ENCODE measurements at regions not wholly inside any gene's neighbourhood (a gene's known extent, or its start where the extent isn't known, plus 50 kb on each side); places are given as distances from the start of the nearest gene placed in this dataset.

- no peak for DNase-seq (ENCODE audit: low spot score)
- Histone ChIP-seq H3K27ac (no peak overlapping the region), H3K27me3 (replicated peaks; ENCODE audit: insufficient read depth) (no peaks in the 10 kb centered on the region), H3K9me3 (no peaks in the 10 kb centered on the region), H3K4me1 (replicated peaks) (no peaks in the 10 kb centered on the region), H3K4me3 (no peak overlapping the region), H3K36me3 (no peaks in the 10 kb centered on the region)
- TF ChIP-seq, protein P1, sequence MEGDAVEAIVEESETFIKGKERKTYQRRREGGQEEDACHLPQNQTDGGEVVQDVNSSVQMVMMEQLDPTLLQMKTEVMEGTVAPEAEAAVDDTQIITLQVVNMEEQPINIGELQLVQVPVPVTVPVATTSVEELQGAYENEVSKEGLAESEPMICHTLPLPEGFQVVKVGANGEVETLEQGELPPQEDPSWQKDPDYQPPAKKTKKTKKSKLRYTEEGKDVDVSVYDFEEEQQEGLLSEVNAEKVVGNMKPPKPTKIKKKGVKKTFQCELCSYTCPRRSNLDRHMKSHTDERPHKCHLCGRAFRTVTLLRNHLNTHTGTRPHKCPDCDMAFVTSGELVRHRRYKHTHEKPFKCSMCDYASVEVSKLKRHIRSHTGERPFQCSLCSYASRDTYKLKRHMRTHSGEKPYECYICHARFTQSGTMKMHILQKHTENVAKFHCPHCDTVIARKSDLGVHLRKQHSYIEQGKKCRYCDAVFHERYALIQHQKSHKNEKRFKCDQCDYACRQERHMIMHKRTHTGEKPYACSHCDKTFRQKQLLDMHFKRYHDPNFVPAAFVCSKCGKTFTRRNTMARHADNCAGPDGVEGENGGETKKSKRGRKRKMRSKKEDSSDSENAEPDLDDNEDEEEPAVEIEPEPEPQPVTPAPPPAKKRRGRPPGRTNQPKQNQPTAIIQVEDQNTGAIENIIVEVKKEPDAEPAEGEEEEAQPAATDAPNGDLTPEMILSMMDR (IDR thresholded peaks at IDR 0.05), result no peak
- TF ChIP-seq POLR2A (IDR thresholded peaks at IDR 0.05) (no peak), POLR2AphosphoS5 (IDR thresholded peaks at IDR 0.05) (no peak)
- intact Hi-C loops (cut with DNase I), result no loop called here
- WGBS, result 39% methylated on average over 3 of the region's 3 CpGs
These were observed 128.8 kb upstream of the SMIM30 start for GRCh38 chr7:113247198-113247597.

DNA sequence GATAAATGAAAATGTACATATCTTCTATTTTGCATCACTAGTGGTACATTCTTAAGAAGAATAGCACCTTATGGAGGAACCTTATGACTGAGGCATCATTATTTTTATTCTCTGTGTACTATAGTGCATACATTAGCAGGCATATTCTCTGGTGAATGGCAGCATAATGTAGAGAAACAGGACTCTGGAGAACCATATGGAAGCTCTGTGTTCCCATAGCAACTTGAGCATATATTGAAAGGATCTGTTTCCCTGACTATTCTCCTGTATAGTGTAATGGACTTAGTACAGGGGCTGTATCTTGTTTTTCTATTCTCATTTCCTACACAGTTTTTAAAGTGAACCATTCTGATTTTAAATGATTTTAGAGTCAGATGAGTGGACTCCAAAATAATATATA, 128.4 kb upstream of the SMIM30 start:
- Histone ChIP-seq H3K36me3 (no peaks in the 10 kb centered on the region), H3K27ac (no peak overlapping the region), H3K4me3 (no peak overlapping the region), H3K4me1 (replicated peaks) (no peaks in the 10 kb centered on the region), H3K27me3 (replicated peaks; ENCODE audit: insufficient read depth) (no peaks in the 10 kb centered on the region), H3K9me3 (no peaks in the 10 kb centered on the region)
- TF ChIP-seq, protein P1 (IDR thresholded peaks at IDR 0.05), result no peak
- TF ChIP-seq POLR2AphosphoS5 (IDR thresholded peaks at IDR 0.05), result no peak
- no peak for TF ChIP-seq POLR2A (IDR thresholded peaks at IDR 0.05)
- DNase-seq (ENCODE audit: low spot score), result no peak
- intact Hi-C loops (cut with DNase I), result no loop called here

DNA sequence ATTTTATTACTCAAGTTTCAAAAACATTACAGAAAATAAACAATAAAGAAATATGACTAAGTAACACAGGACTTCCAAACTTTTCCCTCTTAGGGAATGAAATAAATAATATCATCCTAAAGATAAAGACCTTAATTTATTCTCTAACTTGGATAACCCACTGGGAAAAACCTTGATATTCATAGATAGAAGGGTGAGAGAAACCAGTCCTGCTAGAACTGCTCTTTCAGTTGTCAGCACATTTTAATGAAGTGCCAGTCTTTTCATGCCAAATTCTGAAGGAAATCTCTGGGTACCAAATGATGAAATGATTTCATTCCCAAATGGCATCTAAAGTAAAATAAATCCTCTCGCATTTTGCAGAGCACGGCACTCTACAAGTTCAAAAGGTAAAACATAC, 114.5 kb upstream of the SMIM30 start:
- Histone ChIP-seq H3K4me3 (no peak overlapping the region), H3K36me3 (no peaks in the 10 kb centered on the region), H3K9me3 (no peaks in the 10 kb centered on the region), H3K27me3 (replicated peaks; ENCODE audit: insufficient read depth) (no peaks in the 10 kb centered on the region), H3K27ac (no peak overlapping the region), H3K4me1 (replicated peaks) (no peaks in the 10 kb centered on the region)
- WGBS, result 56% methylated on average over 2 of the region's 2 CpGs
- intact Hi-C loops (cut with DNase I), result no loop called here
- no peak for DNase-seq (ENCODE audit: low spot score)
- TF ChIP-seq POLR2AphosphoS5 (IDR thresholded peaks at IDR 0.05) (no peak), POLR2A (IDR thresholded peaks at IDR 0.05) (no peak)
- TF ChIP-seq, protein P1 (IDR thresholded peaks at IDR 0.05), result no peak

DNA sequence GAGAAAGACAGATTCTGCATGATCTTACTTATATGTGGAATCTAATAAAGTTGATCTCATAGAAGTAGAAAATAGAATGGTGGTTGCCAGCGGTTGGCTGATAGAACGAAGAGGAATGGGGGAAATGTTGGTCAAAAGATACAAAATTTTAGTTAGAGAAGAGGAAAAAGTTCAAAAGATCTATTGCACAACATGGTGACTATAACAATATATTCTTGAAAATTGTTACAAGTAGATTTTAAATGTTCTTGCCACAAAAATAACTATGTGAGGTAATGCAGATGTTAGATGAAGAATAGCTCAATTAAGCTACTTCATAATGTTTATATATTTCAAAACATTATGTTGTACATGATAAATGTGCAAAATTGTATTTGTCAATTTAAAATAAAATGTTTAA, 112.3 kb upstream of the SMIM30 start:
- Histone ChIP-seq H3K9me3 (no peaks in the 10 kb centered on the region), H3K36me3 (no peaks in the 10 kb centered on the region), H3K27me3 (replicated peaks; ENCODE audit: insufficient read depth) (no peaks in the 10 kb centered on the region), H3K4me3 (no peak overlapping the region), H3K4me1 (replicated peaks) (no peaks in the 10 kb centered on the region), H3K27ac (no peak overlapping the region)
- no peak for DNase-seq (ENCODE audit: low spot score)
- TF ChIP-seq POLR2A (IDR thresholded peaks at IDR 0.05) (no peak), POLR2AphosphoS5 (IDR thresholded peaks at IDR 0.05) (no peak)
- TF ChIP-seq, protein P1 (IDR thresholded peaks at IDR 0.05), result no peak
- intact Hi-C loops (cut with DNase I), result no loop called here
- WGBS, result 96% methylated on average over 2 of the region's 2 CpGs

GRCh38 chr7:113217314-113217713, 99.0 kb upstream of the SMIM30 start:
- TF ChIP-seq POLR2A (IDR thresholded peaks at IDR 0.05) (no peak), POLR2AphosphoS5 (IDR thresholded peaks at IDR 0.05) (no peak)
- TF ChIP-seq, protein P1 (IDR thresholded peaks at IDR 0.05), result no peak
- WGBS, result 28% methylated on average over 4 of the region's 4 CpGs
- no peak for DNase-seq (ENCODE audit: low spot score)

More at GRCh38 chr7:113217314-113217713, 99.0 kb upstream of the SMIM30 start:
- Histone ChIP-seq H3K27ac (no peak overlapping the region), H3K4me1 (replicated peaks) (no peaks in the 10 kb centered on the region), H3K9me3 (no peaks in the 10 kb centered on the region), H3K27me3 (replicated peaks; ENCODE audit: insufficient read depth) (no peaks in the 10 kb centered on the region), H3K4me3 (no peak overlapping the region), H3K36me3 (no peaks in the 10 kb centered on the region)
- intact Hi-C loops (cut with DNase I), result no loop called here
